T-helper 22 cell (primary cell): ENCODE measurements at regions not wholly inside any gene's neighbourhood (a gene's known extent, or its start where the extent isn't known, plus 50 kb on each side); places are given as distances from the start of the nearest gene placed in this dataset.

Experiments
- DNase-seq: peaks from one replicate; pipeline ENCODE4 v3.0.0-alpha.2; 2020; ENCODE audit warnings: low read depth

DNA sequence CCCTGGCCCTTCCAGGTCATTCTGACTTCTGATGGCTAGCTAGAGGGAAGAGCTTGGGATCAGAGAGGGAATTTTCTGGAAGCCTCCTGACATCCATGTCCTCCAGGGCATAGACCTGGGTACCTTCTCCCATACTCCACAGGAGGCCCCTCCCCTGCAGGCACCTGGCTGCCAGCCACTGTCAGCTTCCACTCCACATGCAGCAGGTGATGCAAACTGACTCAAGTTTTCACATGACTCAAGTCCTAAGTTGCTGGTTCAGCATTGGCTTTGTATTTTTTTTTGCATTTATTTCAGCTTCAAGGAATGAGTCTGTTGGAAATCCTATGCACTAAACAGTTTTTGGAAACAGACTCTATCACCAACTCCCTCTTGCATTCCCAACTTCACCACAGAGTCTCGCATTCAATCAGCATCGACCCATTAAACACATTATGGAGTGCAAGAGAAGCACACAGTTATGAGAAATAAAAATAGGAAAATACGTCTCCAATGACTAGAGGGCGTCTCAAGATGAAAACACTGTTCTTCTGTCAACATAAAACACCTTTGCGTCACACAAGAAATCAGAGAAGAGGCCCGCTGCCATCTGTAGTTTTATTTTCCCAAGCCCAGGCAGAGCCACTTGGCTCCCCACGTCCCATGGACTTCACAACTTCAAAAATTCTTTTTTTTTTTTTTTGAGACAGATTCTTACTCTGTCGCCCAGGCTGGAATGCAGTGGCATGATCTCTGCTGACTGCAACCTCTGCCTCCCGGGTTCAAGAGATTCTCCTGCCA, 362.6 kb upstream of the MGMT start:
- no peak for DNase-seq

DNA sequence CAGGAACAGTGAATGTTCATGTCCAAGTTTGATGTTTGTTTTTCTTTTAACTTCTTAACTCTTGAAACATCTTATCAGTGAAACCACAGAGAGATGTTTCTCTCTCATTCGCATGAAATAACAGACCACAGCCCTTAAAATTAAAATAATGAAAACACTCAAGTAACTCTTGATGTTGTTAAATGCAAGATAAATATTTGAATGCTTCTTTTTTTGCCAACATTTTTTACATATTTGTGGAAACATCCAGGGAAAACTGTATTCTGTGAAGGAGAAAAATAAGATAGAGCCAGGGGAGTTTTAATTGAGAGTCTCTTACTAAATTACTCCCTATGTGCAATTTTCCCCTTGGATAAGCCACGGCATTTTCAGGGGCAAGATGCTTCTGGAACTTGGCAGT, 361.8 kb upstream of the MGMT start:
- DNase-seq: no peak

DNA sequence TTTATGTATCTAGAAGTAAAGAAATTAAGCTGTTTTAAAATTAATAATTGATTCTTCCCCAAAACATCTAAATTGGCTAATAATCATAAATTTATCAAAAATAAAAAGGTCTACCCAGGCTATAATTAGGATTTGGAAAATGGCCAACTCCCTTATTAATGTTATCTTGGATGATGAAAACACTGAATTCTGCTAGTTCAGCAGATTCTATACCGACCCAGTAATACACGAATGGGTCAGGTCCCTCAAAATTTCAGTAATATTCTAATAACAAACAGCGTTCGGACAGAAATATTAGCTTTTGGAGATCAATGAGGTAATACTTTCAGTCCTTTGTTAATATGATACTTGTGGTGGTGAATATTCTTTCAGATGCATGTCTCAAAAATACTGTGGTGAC, 360.7 kb upstream of the MGMT start:
- no peak for DNase-seq

DNA sequence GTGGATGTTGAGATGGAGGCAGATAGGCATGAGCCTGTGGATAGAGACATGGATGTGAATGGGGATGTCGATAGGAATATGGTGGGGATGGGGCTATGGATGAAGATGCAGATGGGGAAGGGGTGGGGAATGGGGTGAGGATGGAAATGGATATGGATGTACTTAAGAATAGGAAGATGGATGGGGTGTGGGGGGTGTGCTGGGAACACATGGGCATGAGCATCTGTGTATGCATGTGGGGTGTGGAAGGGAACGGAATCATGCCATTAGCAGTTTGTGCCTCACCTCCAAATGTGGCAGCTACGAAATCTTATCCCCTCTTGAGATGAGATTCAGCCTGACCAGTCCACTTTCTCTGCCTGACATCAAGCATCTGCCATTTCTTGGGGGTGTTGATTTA, 359.5 kb upstream of the MGMT start:
- no peak for DNase-seq

DNA sequence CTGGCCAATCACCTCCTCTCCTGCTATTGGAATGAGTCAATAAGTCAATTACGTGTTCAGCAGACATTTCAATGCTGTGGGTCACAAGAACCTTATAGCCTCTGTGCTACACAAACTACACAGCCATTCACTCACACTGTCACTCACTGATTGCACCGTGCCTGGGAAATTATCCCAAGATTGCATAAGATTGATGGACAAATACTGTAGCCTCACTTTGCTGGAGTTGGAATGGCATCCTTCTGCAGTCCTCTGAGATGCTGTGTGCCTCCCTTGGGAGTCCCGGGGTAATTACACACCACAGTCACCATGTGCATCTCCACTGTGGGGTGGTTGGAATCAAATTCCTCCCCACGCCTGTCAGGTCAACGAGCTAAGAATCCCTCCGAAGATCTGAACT, 358.7 kb upstream of the MGMT start:
- no peak for DNase-seq

DNA sequence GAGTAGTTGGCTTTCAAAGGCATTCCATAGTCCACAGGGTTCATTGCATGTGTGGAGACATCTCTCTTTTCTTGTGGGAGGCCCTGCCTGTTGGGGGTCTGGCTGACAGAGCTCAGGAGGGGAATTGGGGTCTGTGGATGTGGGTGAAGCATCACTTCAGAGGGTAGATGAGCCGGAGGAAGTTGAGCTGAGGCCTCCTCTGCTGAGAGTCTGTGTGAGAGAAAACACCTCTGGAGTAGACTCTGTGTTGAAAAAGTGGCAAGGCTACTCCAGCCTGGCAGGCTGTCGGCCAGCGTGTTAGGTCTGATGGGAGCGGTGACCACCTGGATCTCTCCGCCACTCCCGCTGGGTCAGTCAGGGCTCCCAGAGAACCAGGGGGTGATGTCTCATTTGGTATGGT, 358.0 kb upstream of the MGMT start:
- DNase-seq: no peak

DNA sequence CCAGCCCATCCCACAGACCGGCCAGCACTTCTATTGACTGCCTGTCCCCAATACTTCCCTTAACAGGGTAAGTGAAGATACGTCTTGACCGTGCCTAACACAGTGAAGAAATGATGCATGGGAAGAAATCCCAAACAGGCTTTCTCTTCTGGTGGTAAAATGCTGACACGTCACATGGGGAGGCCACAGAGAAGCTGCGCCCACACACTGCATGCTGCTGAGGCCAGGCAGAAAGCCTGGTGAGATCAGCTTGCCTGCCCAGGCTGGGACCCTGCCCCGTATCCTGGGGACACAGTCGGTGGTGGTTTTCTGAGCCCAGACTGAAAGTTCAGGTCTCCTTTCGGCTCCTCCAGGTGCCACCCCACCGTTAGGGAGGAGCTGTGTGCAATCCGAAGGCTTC, 356.3 kb upstream of the MGMT start:
- DNase-seq: no peak

DNA sequence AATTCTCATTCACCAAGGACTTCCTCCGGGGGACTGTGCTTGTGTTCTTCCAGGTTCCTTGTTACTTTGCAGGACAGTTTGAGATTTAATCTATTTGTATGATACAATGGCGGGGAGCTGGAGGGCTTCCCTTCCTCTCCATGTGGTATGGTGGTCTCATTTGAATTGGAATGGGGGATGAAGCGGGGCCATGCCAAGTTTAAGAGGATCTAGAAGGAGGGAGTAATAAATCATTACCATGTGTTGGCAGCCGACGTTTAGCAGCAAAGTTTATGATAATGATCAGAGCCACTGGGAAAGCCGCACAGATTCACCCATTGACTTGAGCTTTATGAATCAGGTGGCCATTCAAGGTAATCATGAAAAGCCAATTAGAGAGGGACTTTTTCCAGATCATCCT, 355.1 kb upstream of the MGMT start:
- DNase-seq: no peak

DNA sequence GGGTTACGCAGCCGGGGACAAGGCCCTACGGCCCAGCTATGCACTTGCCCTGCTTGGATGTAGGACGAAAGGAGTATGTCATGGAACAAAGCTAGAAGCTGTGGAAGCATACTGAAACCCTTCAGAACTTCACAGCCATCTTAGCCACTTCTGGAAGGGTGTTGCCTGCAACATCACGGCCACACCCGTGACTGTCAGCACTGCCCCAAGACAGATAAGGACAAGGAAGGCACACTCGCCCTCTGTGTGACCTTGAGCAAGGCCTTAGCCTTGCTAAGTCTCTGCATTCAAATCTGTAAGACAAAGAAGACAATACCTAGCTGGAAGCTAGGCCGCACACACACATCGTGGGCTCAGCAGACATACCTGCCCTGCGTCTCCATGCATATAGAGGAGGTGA, 352.5 kb upstream of the MGMT start:
- no peak for DNase-seq

DNA sequence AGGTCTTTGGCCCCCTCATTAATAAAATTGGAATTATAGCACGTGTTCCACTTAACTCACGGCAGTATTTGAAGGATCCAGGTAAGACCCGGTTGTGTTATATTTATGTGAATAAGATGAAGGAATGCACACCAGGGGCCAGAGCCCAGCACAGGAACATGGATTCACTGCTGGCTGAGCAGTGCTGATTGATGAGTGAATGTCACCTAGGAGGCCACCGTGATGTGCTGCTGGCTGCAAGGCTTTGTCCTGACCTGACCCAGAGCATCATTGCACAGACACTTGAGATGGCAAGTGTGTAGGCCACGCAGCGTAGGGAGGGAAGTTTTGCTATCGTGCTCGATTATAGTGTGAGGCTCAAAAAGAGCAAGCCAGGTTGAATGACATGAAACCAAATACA, 350.7 kb upstream of the MGMT start:
- no peak for DNase-seq

DNA sequence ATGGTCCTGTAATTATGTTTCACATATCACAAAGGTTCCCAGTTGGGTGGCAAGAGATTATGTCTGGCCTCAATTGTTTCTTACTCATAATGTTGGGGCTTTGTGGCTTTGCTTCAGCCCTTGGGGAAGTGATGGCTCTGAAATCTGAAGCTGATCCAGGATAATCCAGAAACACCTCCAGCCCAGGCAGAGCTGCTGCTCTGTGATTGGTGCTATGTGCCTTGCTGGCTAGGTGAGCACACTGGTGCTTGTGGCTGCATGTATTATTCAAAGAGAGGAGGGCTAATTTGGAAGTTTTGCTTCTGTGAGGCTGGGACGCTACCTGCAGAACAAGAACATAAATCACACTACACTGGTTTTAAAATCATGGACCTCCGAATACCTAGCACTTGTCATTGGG, 346.6 kb upstream of the MGMT start:
- DNase-seq: no peak

DNA sequence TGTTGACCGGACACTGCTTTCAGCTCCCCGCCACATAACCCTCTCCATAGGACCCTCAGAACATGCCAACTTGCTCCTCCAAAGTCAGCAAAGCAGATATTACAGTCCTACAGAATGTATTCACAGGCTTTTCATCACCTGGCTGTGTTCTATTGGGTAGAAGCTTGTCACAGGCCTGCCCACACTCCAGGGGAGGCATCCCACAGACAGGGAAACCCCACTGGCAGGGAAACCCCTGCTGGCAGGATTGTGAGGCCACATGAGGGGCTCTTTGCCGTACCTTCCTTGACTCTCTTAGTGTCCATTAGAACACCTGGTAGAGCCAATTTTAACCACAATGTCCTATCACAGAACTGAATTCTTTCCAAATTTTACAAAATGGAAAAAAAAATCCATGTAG, 344.2 kb upstream of the MGMT start:
- DNase-seq: no peak

DNA sequence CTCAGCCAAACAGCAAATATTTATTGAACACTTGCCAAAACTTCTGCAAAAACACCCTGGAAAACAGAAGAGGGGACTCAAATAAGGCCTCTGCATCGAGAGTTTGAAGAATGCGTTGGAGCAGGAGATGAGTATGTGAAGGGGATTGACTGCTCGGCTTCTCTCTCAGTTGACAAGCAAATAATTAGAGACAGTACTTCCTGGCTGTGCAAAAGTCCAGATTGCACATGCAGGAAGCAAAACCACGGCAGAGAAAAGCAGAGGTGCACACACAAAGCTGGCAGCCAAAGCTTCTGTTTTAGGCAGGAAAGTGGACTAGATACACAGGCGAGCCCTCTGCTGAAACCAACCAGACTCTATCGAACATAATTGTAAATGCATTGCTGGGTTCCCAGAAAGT, 343.6 kb upstream of the MGMT start:
- no peak for DNase-seq

DNA sequence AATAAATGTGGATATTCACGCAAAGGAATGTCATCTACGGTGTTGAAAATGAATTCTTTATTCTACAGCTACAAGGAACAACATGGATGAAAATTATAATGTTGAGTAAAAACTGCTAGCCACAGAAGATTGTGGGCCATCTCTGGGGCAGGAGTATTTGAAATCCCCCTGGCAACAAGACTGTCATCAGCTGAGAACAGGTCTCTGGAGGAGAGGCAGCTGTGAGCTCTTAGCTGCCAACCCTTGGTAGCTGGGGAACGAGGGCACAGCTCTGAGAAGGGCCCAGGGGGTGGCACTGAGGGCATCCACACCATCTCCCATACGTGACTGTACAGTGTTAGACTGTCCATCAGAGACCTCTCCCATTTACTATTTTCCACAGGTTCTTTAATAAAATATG, 340.1 kb upstream of the MGMT start:
- DNase-seq: no peak

DNA sequence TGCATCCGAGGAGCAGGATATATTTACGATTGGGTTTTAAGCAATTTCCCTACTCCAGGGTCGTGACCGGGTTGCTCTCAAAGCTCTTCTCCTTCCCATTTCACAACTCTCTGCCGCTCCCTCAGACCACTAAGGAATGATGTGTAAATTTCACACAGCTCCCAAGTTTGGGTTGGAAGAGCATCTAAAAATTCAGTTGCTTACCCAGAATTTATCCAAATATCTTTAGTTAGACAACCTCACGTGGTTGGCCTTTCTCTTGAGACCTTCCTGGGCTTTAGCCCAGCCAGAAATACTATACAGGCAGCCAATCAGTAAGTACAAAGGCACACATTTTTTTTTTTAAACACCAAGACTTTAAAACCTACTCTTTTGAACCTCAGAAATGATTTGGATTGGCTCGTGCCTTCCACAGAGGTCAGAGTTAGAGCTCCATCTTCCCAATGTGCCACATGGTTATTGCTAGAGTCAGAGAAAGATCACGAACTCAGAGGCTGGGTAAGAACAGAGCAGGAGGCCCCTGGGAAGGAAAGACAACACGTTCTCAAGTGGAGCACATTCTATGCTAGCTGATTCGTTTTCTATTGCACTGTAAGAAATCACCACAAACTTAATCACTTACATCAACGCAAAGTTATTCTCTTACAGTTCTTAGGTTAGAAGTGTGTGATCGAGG, 335.4 kb upstream of the MGMT start:
- DNase-seq: no peak

DNA sequence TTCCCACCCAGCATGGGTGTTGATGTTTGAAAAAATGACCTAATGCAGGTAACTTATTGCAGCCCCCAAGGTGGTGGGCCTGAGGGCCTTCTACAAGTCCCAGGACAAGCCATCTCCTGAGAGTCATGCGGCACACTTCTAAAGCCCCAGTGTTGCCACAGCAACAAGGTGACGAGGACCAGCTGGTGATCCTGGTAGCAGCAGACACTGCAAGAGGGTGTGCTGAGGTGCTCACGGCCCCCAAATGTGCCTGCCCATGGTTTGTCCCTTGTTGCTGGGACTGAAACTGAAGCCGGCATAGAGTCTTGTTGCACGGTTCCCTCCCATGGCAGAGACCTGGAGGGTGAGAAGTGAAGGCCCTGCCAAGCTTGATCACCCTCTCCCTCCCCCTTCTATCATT, 333.2 kb upstream of the MGMT start:
- DNase-seq: no peak

DNA sequence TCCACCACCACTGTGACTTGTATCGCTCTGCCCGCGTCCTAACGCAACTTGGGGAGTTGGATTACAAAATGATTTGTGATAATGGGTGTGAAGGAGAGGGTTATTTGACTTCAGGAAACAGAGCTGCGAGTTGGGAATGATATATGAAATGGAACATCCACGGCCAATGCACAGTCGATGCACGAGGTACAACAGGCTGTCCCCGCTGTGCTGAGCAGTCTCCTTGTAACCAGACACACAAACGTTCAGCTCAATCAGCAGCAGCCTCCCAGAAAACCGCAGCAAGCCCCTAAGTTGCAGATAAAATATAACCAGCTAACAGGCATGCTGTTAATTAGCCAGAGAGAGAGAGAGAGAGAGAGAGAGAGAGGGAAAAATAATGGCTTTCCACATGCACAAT, 332.7 kb upstream of the MGMT start:
- no peak for DNase-seq

DNA sequence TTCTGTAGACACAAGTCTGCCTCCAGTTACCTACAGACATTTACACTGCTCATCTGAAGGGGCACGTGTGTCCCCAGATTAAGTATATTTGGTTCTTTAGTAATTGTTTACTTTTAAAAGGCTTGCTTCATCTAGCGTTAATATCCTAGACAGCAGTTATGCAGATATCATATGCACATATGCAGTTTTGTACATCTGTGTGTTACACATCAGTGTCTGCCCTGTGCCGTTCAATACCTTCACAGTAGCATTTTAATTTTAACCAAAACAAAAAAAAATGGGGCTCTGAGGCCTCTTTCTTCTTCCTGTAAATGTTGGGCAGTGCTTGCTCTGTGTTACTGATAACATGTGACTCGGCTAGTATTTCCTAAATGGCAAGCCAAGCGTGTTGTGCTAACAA, 331.4 kb upstream of the MGMT start:
- DNase-seq: no peak

DNA sequence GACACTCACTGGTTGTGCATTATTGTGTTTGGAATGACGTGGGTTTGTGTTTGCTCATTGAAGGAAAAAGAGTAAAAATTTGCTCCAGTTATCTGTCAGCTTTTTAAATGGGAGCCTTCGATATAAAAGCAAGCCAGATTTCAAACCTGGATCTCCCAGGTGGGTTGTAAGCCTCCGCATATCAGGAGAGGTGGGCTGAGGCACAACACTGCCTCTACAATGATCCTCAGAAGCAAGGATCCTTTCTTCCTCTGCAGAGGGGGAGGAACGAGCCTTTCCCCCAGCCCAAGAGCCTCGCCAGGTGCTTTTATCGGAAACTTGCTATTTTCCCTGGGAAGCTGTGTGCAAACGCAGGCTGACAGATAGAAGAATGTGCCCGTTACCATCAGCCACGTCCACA, 331.0 kb upstream of the MGMT start:
- DNase-seq: no peak

DNA sequence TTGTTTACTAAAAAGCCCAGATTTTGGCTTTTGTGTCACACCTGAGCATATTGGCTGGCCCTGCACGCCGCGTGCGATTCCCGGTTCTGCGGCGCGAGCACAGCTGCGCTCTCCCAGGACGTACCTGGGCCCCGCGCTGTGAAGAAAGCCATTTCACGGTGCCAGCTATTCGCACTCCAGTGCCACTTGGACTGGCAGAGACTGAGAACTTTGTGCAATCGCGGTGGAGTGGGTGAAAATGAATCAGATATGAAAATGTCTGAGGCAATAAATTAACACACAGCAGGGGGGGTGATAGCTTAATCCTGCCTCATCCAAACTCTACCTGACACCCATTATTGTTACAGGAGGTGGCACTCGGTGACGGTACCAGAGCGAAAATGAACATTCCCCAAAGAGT, 330.1 kb upstream of the MGMT start:
- no peak for DNase-seq

DNA sequence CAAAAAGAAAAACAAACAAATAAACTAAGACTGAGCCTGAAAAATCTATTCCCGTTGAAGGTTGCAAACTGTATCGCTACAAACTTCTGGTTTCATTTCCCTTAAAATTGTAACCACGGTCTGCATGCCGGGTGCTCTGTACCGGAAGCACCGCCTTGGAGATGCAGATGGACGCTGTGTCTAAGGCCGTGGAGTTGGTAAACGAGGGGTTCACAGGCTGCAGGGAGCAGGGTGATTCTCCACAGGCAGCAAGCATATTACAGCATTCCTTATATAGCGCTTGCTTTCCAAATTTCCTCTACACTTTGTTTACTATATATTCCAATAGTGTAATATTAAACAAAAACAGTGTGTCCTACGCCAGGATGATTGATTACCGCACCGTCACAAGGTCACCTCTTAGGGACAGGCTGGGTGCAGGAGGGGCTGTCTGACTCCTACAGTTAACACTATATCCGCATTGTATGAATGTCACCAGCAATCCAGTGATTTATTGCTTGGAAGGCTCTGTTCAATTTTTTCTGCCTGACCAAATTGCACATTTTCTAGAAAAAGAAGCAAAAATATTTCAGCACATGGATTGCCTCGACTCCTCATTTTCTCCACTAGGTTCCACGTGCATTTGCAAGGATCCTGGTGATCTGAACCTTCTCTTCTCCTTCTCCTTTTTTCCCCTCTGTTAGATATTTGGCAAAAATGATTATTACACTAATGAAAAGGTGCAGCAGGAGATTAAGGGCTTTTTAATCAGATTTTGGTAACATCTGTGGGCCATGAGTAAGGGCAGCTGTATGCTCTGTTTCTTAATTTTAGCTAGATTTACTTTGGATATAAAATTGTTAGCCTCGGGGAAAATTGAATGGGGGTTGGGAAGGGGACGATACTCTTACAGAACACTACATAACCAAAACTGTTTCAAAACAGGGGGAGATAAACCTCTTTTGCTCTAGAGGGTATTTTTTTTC, 325.8 kb upstream of the MGMT start:
- DNase-seq: no peak

DNA sequence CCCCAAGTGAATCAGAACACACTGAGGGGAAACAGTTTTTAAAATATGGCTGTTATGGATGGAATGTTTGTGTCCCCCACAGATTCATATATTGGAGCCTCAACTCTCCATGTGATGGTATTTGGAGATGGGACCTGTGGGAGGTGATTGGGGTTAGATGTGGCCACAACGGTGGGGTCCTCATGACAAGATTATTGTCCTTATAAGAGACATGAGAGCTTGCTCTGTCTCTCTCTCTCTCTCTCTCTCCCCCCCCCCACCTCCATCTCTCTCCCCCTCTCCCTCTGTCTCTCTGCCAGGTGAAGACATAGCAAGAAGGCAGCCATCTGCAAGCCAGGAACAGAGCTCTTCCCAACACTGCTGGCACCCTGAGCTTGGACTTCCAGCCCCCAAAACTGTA, 315.8 kb upstream of the MGMT start:
- no peak for DNase-seq

DNA sequence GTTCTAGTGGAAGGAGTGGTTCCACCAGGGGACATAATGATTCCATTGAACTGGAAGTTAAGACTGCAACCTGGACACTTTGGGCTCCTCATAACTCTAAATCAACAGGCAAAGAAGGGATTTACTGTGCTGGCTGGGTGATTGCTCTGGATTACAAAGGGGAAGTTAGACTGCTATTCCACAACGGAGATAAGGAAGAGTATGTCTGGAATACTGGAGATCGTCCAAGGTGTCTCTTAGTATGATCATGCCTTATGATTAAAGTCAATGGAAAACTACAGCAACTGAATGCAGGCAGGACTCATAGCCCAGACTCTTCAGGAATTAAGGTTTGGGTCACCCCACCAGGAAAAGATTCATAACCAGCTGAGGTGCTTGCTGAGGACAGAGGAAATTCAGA, 310.6 kb upstream of the MGMT start:
- no peak for DNase-seq
